HepG2 (cell line): ENCODE measurements at regions not wholly inside any gene's neighbourhood (a gene's known extent, or its start where the extent isn't known, plus 50 kb on each side); places are given as distances from the start of the nearest gene placed in this dataset.

Experiments used
- ATAC-seq: fragments of 200-7000 bp; cut with Tn5 transposase; 3 replicates; pipeline ENCODE4 v1.9.1; 2020; ENCODE audit warnings: mild to moderate bottlenecking, moderate library complexity
- BruUV-seq: library from RNA; stranded (reverse); fragments of 400-500 nt; replicated peaks from 2 replicates; lab custom pipeline; 2021; lab: Mats Ljungman, UMichigan
- CTCF ChIA-PET: fragments of 300-600 bp; formaldehyde crosslinking; extraction: SDS; loops from one replicate; lab custom pipeline; 2021; ENCODE audit warnings: low total read pairs, inconsistent platforms, low intra/inter-chr PET ratio; lab: Yijun Ruan, JAX
- POLR2A ChIA-PET: fragments of 350-600 bp; sonication (Branson Sonifier 250); formaldehyde crosslinking; loops from one replicate; lab custom pipeline; 2020; ENCODE audit warnings: antibody characterized with exemption, inconsistent platforms; lab: Yijun Ruan, JAX
- DNase-seq: peaks from one replicate; pipeline ENCODE4 v3.0.0-alpha.2; 2015; ENCODE audit warnings: low spot score
- FAIRE-seq: peaks from 3 replicates; lab custom pipeline; 2011; peaks lifted over from hg19 to GRCh38; lab: Jason Lieb, UNC
- H2AFZ ChIP-seq: one replicate; pipeline ENCODE4 v1.6.1; 2011; ENCODE audit warnings: low read length, inconsistent platforms
- H3K27ac ChIP-seq: fragments of 300-600 bp; 3 replicates; pipeline ENCODE4 v1.8.0; 2011; ENCODE audit warnings: mixed run types, mild to moderate bottlenecking, mixed read lengths, low read length, inconsistent platforms; ENCODE audit not compliant: insufficient read depth; ENCODE audit errors: extremely low read length
- H3K27me3 ChIP-seq, 2 experiments: fragments of 200-600 bp in 1 of 2; 2 replicates in 1 of 2; 3 replicates in 1 of 2; pipeline versions ENCODE4 v1.6.0 to v1.8.0; 2011; ENCODE audit warnings: low read length in 2 of 2, mild to moderate bottlenecking in 2 of 2, moderate library complexity in 2 of 2, inconsistent platforms in 1 of 2; ENCODE audit not compliant: insufficient read depth in 2 of 2, control insufficient read depth in 1 of 2
- H3K36me3 ChIP-seq, 2 experiments: fragments of 200-600 bp in 1 of 2; replicated peaks in 1 of 2; 2 replicates in 1 of 2; 3 replicates in 1 of 2; pipeline versions ENCODE4 v1.5.1 to v1.8.0; 2011; ENCODE audit warnings: low read length in 2 of 2, inconsistent platforms in 1 of 2; ENCODE audit not compliant: insufficient read depth in 2 of 2, control insufficient read depth in 1 of 2
- H3K4me1 ChIP-seq: 2 replicates; pipeline ENCODE4 v1.5.1; 2012; ENCODE audit warnings: low read length, inconsistent platforms; ENCODE audit not compliant: insufficient read depth
- H3K4me2 ChIP-seq: 2 replicates; pipeline ENCODE4 v1.6.0; 2011; ENCODE audit warnings: low read depth, low read length, inconsistent platforms
- H3K4me3 ChIP-seq, 3 experiments: fragments of 200-600 bp in 1 of 3; sonication (generic), shearing (Covaris generic) in 1 of 3; replicated peaks in 1 of 3; 2 replicates each; pipeline ENCODE4 v1.5.1; 2011 to 2016; ENCODE audit warnings: low read length in 3 of 3, inconsistent platforms in 2 of 3, low read depth in 2 of 3, mild to moderate bottlenecking in 2 of 3, control low read depth in 1 of 3, mixed read lengths in 1 of 3; ENCODE audit not compliant: insufficient read depth in 1 of 3
- H3K79me2 ChIP-seq: one replicate; pipeline ENCODE4 v1.6.1; 2011; ENCODE audit warnings: low read length, inconsistent platforms; ENCODE audit not compliant: insufficient read depth
- H3K9ac ChIP-seq: 2 replicates; pipeline ENCODE4 v1.6.0; 2011; ENCODE audit warnings: mild to moderate bottlenecking, low read depth, low read length, inconsistent platforms; ENCODE audit not compliant: insufficient read depth
- H3K9me3 ChIP-seq: 2 replicates; pipeline ENCODE4 v1.5.1; 2012; ENCODE audit warnings: mild to moderate bottlenecking, low read length
- H4K20me1 ChIP-seq: 2 replicates; pipeline ENCODE4 v1.6.0; 2011; ENCODE audit warnings: inconsistent platforms, mild to moderate bottlenecking, low read length, moderate library complexity; ENCODE audit not compliant: insufficient read depth
- AKAP8 ChIP-seq: sonication (generic); formaldehyde crosslinking; IDR thresholded peaks from 2 replicates; pipeline ENCODE4 v1.5.1; 2020; ENCODE audit warnings: mild to moderate bottlenecking, missing genetic modification reagents
- TEAD3 ChIP-seq: optimal IDR thresholded peaks from 2 replicates; pipeline ENCODE3; 2016; ENCODE audit warnings: borderline replicate concordance
- ZNF34 ChIP-seq: sonication (generic); formaldehyde crosslinking; IDR thresholded peaks from 2 replicates; pipeline ENCODE4 v1.4.0; 2020; ENCODE audit warnings: mild to moderate bottlenecking, missing genetic modification reagents, borderline replicate concordance
- WGBS: methylation state at CpG from one replicate; pipeline ENCODE4 v1.1.6; 2017; ENCODE audit warnings: low lambda C conversion rate; 5-methylcytosine and 5-hydroxymethylcytosine counted together
- in situ Hi-C: cut with HindIII; loops from 2 replicates; pipeline ENCODE4 v1.10.0; 2017; ENCODE audit warnings: low pct_unique_long_range_greater_than_20kb; ENCODE audit not compliant: extremely low pct_ligation_motif_present
- intact Hi-C: fragments of 100-400 bp; cut with micrococcal nuclease; formaldehyde crosslinking; loops from one replicate; pipeline ENCODE4 v1.10.0; 2022; ENCODE audit not compliant: unreplicated experiment
- TF ChIP-seq, protein P1 (sequence below): sonication (generic); formaldehyde crosslinking; IDR thresholded peaks from 2 replicates; pipeline ENCODE4 v1.4.0; 2020; ENCODE audit warnings: missing genetic modification reagents, borderline replicate concordance

DNA sequence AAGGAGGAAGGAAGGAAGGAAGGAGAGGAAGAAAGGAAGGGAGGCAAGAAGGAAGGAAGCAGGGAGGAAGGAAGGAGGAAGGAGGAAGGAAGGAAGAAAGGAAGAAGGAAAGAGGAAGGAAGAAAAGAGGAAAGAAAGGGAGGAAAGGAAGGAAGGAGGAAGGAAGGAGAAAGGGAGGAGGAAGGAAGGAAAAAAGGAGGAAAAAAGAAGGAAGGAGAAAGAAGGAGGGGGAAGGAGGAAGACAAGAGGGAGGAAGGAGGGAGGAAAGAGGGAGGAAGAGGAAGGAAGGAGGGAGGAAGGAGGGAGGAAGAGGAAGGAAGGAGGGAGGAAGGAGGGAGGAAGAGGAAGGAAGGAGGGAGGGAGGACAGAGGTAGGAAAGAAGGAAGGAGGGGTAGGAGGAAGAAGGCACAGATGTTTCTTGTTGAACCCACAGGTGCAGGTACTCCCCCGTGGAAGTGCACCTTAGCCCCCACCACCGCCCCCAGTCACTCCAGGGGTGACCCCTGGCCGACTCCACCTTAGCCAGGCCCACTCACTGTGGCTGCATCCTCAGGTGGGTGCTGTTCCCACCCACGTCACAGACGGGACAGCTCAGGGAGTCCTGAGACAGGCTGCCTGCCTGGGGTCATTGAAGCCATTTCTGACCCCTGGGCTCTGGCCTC lies 57.9 kb upstream of the TTC34 start (continued):
- TF ChIP-seq, protein P1, sequence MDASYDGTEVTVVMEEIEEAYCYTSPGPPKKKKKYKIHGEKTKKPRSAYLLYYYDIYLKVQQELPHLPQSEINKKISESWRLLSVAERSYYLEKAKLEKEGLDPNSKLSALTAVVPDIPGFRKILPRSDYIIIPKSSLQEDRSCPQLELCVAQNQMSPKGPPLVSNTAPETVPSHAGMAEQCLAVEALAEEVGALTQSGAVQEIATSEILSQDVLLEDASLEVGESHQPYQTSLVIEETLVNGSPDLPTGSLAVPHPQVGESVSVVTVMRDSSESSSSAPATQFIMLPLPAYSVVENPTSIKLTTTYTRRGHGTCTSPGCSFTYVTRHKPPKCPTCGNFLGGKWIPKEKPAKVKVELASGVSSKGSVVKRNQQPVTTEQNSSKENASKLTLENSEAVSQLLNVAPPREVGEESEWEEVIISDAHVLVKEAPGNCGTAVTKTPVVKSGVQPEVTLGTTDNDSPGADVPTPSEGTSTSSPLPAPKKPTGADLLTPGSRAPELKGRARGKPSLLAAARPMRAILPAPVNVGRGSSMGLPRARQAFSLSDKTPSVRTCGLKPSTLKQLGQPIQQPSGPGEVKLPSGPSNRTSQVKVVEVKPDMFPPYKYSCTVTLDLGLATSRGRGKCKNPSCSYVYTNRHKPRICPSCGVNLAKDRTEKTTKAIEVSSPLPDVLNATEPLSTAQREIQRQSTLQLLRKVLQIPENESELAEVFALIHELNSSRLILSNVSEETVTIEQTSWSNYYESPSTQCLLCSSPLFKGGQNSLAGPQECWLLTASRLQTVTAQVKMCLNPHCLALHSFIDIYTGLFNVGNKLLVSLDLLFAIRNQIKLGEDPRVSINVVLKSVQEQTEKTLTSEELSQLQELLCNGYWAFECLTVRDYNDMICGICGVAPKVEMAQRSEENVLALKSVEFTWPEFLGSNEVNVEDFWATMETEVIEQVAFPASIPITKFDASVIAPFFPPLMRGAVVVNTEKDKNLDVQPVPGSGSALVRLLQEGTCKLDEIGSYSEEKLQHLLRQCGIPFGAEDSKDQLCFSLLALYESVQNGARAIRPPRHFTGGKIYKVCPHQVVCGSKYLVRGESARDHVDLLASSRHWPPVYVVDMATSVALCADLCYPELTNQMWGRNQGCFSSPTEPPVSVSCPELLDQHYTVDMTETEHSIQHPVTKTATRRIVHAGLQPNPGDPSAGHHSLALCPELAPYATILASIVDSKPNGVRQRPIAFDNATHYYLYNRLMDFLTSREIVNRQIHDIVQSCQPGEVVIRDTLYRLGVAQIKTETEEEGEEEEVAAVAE (CRISPR knock-in tag): no peak
- no peak for TF ChIP-seq ZNF34 (CRISPR knock-in tag)

DNA sequence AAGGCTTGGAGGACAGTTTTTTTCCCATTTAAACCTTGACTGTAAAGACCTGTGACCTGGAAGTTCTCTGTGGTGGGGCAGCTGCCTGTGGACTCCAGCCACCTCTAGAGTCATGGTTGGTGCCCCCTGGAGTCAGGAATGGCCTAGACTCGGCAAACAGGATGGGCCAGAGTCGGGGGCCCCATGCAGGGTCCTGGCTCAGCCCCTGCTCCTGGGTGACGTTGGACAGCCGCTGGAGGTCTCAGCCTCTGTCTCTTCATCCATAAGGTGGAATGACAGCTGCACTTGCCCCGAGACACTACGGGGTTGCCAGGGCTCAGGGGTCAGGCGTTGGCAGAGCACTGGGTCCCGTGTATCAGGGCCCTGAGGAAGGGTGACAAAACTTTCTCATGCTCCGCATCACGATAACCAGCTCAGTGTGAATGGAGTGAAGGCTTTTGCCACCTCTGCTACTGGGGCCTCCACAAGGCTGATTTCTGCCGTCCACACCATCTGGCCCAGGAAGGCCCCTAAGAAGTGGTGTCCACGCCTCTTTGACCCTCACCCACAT lies 58.5 kb upstream of the TTC34 start:
- WGBS: 0% methylated on average over 1 of the region's 12 CpGs
- CTCF ChIA-PET: no interaction called here
- DNase-seq (no peak), ATAC-seq (peak; percentile 46)
- no peak overlapping the region for H3K27ac ChIP-seq
- no TSS peak for BruUV-seq
- H3K4me3 ChIP-seq: no peak overlapping the region
- intact Hi-C loops: no loop called here
- no peak overlapping the region for H3K4me2 ChIP-seq
- no peaks in the 10 kb centered on the region for H3K4me1 ChIP-seq
- peaks cover 9 to 68% of the 10 kb centered on the region in 2 experiments for H3K27me3 ChIP-seq
- no peaks in the 10 kb centered on the region for H3K79me2 ChIP-seq
- POLR2A ChIA-PET: no interaction called here
- H3K36me3 ChIP-seq: no peaks in the 10 kb centered on the region
- no peaks in the 10 kb centered on the region; the same call in 1 of the 2 replicates for H4K20me1 ChIP-seq
- TF ChIP-seq AKAP8 (CRISPR knock-in tag): no peak
- TF ChIP-seq TEAD3 (CRISPR knock-in tag): peak; percentile 80
- TF ChIP-seq, all 625 proteins: peak for 1
- in situ Hi-C loops: no loop called here
- Histone ChIP-seq H3K9ac (no peak overlapping the region), H2AFZ (no peak overlapping the region), H3K9me3 (no peaks in the 10 kb centered on the region)
- FAIRE-seq: no peak
